ENCODE measurements at regions not wholly inside any gene's neighbourhood (a gene's known extent, or its start where the extent isn't known, plus 50 kb on each side); places are given as distances from the start of the nearest gene placed in this dataset.

- no peak for FAIRE-seq
- ChIA-PET CTCF (no interaction called here), POLR2A (no interaction called here)
- Histone ChIP-seq H4K20me1 (replicated peaks; ENCODE audit: control insufficient read depth, extremely low read depth, insufficient read depth, low read length) (no peaks in the 10 kb centered on the region), H3K27me3 (ENCODE audit: control insufficient read depth in 2 of 2, insufficient read depth in 2 of 2, low read length in 2 of 2) (no peaks in the 10 kb centered on the region), H3K9me1 (replicated peaks; ENCODE audit: control insufficient read depth, extremely low read depth, insufficient read depth, low read length) (no peaks in the 10 kb centered on the region), H3K9me3 (replicated peaks; ENCODE audit: control insufficient read depth, insufficient read depth, low read length) (no peaks in the 10 kb centered on the region), H3K4me1 (ENCODE audit: control insufficient read depth, extremely low read depth, insufficient read depth, low read length) (peaks cover 10% of the 10 kb centered on the region), H3K4me2 (ENCODE audit: insufficient read depth, low read length) (no peak overlapping the region), H3K36me3 (ENCODE audit: control insufficient read depth in 2 of 2, extremely low read depth in 1 of 2, insufficient read depth in 2 of 2, low read length in 2 of 2) (no peaks in the 10 kb centered on the region), H3K9ac (replicated peaks; ENCODE audit: extremely low read depth, insufficient read depth, low read length) (no peak overlapping the region), H3K27ac (ENCODE audit: insufficient read depth, low read depth, low read length) (no peak overlapping the region), H2AFZ (ENCODE audit: low read depth, low read length) (no peak overlapping the region), H3K4me3 (replicated peaks in 1 of 3; ENCODE audit: insufficient read depth in 1 of 3, low read depth in 1 of 3, low read length in 3 of 3) (no peak overlapping the region), H3K79me2 (ENCODE audit: control insufficient read depth, insufficient read depth, low read length) (no peaks in the 10 kb centered on the region)
- no peak for DNase-seq (ENCODE audit: low read depth, low spot score)
- no TSS peak for BruUV-seq (replicated peaks)
- dilution Hi-C loops (cut with MboI; ENCODE audit: extremely low pct_ligation_motif_present, low sequenced_read_pairs), result loop anchor here (25.0 kb wide), 1 partner anchor 106 kb away; the partner anchor contains the start of gene MBNL2
- intact Hi-C loops (cut with micrococcal nuclease), result no loop called here
- no peak for TF ChIP-seq POLR2AphosphoS5 (IDR thresholded peaks at IDR 0.05; ENCODE audit: insufficient read depth, low read depth, low read length)
These were observed 112.0 kb upstream of the OXGR1 start for GRCh38 chr13:97106323-97106722.

GRCh38 chr13:97107815-97108529 is 113.7 kb upstream of the OXGR1 start:
- H3K4me2 ChIP-seq (ENCODE audit: insufficient read depth, low read length), result no peak overlapping the region
- ChIA-PET CTCF (interaction anchor here (1.0 to 12.0 kb wide), 8 partner anchors 15 to 259 kb away, joined by 3 to 256 read pairs (median 56); partner anchors contain the start of gene MBNL2), POLR2A (no interaction called here)
- H3K9ac ChIP-seq (replicated peaks; ENCODE audit: extremely low read depth, insufficient read depth, low read length), result no peak overlapping the region
- no peaks in the 10 kb centered on the region for H3K27me3 ChIP-seq (ENCODE audit: control insufficient read depth in 2 of 2, insufficient read depth in 2 of 2, low read length in 2 of 2)
- H3K36me3 ChIP-seq (ENCODE audit: control insufficient read depth in 2 of 2, extremely low read depth in 1 of 2, insufficient read depth in 2 of 2, low read length in 2 of 2), result no peaks in the 10 kb centered on the region
- DNase-seq (ENCODE audit: low read depth, low spot score) (no peak), FAIRE-seq (no peak)
- no peak overlapping the region for H2AFZ ChIP-seq (ENCODE audit: low read depth, low read length)
- intact Hi-C loops (cut with micrococcal nuclease), result no loop called here
- dilution Hi-C loops (cut with MboI; ENCODE audit: extremely low pct_ligation_motif_present, low sequenced_read_pairs), result loop anchor here (25.0 kb wide), 1 partner anchor 104 kb away; the partner anchor contains the start of gene MBNL2
- no peaks in the 10 kb centered on the region for H4K20me1 ChIP-seq (replicated peaks; ENCODE audit: control insufficient read depth, extremely low read depth, insufficient read depth, low read length)
- H3K4me3 ChIP-seq (replicated peaks in 1 of 3; ENCODE audit: insufficient read depth in 1 of 3, low read depth in 1 of 3, low read length in 3 of 3), result no peak overlapping the region
- H3K79me2 ChIP-seq (ENCODE audit: control insufficient read depth, insufficient read depth, low read length), result no peaks in the 10 kb centered on the region
- peaks cover 10% of the 10 kb centered on the region for H3K4me1 ChIP-seq (ENCODE audit: control insufficient read depth, extremely low read depth, insufficient read depth, low read length)
- no peaks in the 10 kb centered on the region for H3K9me1 ChIP-seq (replicated peaks; ENCODE audit: control insufficient read depth, extremely low read depth, insufficient read depth, low read length)
- TF ChIP-seq FOS (IDR thresholded peaks at IDR 0.05; ENCODE audit: borderline replicate concordance, insufficient read depth, low read length) (no peak), POLR2AphosphoS5 (IDR thresholded peaks at IDR 0.05; ENCODE audit: insufficient read depth, low read depth, low read length) (no peak), EZH2 (IDR thresholded peaks at IDR 0.05; ENCODE audit: borderline replicate concordance, low read depth, low read length, severe bottlenecking) (no peak), MAX (IDR thresholded peaks at IDR 0.05; ENCODE audit: insufficient read depth, insufficient read length) (no peak), GATA2 (IDR thresholded peaks at IDR 0.05; ENCODE audit: insufficient read depth, insufficient read length, low read depth, low read length) (no peak), POLR2A (IDR thresholded peaks at IDR 0.05; ENCODE audit: low read depth, low read length) (no peak), JUN (IDR thresholded peaks at IDR 0.05; ENCODE audit: borderline replicate concordance, insufficient read depth, insufficient read length, low read depth) (no peak), MYC (IDR thresholded peaks at IDR 0.05; ENCODE audit: low read depth, low read length) (no peak), CTCF (IDR thresholded peaks at IDR 0.05; ENCODE audit: extremely low read depth in 1 of 2, insufficient read depth in 1 of 2, low read depth in 1 of 2, low read length in 2 of 2) (no peak)
- no peak overlapping the region for H3K27ac ChIP-seq (ENCODE audit: insufficient read depth, low read depth, low read length)
- BruUV-seq (replicated peaks), result no TSS peak
- no peaks in the 10 kb centered on the region for H3K9me3 ChIP-seq (replicated peaks; ENCODE audit: control insufficient read depth, insufficient read depth, low read length)

All from endothelial cell of umbilical vein (primary cell).